Activated CD4-positive, alpha-beta memory T cell treated with anti-CD3 and anti-CD28 coated beads for 36 hours (primary cell): ENCODE measurements at regions not wholly inside any gene's neighbourhood (a gene's known extent, or its start where the extent isn't known, plus 50 kb on each side); places are given as distances from the start of the nearest gene placed in this dataset.

Source experiments
- CTCF ChIA-PET: fragments of 350-600 bp; sonication (Branson Sonifier 250); formaldehyde crosslinking; loops from one replicate; lab custom pipeline; 2021; ENCODE audit warnings: antibody characterized with exemption, inconsistent platforms; lab: Charles Lee
- POLR2A ChIA-PET: fragments of 350-600 bp; sonication (Branson Sonifier 250); formaldehyde crosslinking; loops from one replicate; lab custom pipeline; 2021; ENCODE audit warnings: antibody characterized with exemption; lab: Charles Lee
- DNase-seq: peaks from one replicate; pipeline ENCODE4 v3.0.0-alpha.2; 2020
- H3K27ac Mint-ChIP-seq: one replicate; pipeline ENCODE4 v1.8.0; 2021; ENCODE audit warnings: mixed read lengths
- H3K27me3 Mint-ChIP-seq: one replicate; pipeline ENCODE4 v1.8.0; 2021; ENCODE audit warnings: mixed read lengths
- H3K36me3 Mint-ChIP-seq: one replicate; pipeline ENCODE4 v1.8.0; 2021; ENCODE audit warnings: mixed read lengths
- H3K4me1 Mint-ChIP-seq: one replicate; pipeline ENCODE4 v1.8.0; 2021; ENCODE audit warnings: low read depth, mixed read lengths
- H3K4me3 Mint-ChIP-seq: one replicate; pipeline ENCODE4 v1.8.0; 2021; ENCODE audit warnings: mild to moderate bottlenecking, mixed read lengths
- H3K9me3 Mint-ChIP-seq: one replicate; pipeline ENCODE4 v1.8.0; 2021; ENCODE audit warnings: mixed read lengths
- intact Hi-C: fragments of 100-400 bp; cut with micrococcal nuclease; formaldehyde crosslinking; loops from one replicate; pipeline ENCODE4 v1.15.1; 2023

- H3K36me3 Mint-ChIP-seq, result no peaks in the 10 kb centered on the region
- no peaks in the 10 kb centered on the region for H3K4me1 Mint-ChIP-seq
- H3K9me3 Mint-ChIP-seq, result peaks cover 7% of the 10 kb centered on the region
- ChIA-PET POLR2A (no interaction called here), CTCF (no interaction called here)
- no peak for DNase-seq
- H3K4me3 Mint-ChIP-seq, result no peak overlapping the region
- H3K27me3 Mint-ChIP-seq, result peaks cover 10% of the 10 kb centered on the region
- no peak overlapping the region for H3K27ac Mint-ChIP-seq
- intact Hi-C loops, result no loop called here
Measured at GRCh38 chr22:27576413-27576812, 225.1 kb downstream of the MN1 start.

GRCh38 chr22:27576815-27577573 lies 224.6 kb downstream of the MN1 start:
- Mint-ChIP-seq H3K4me1 (no peaks in the 10 kb centered on the region), H3K27me3 (peaks cover 10% of the 10 kb centered on the region), H3K9me3 (peaks cover 7% of the 10 kb centered on the region), H3K27ac (no peak overlapping the region), H3K36me3 (no peaks in the 10 kb centered on the region), H3K4me3 (no peak overlapping the region)
- DNase-seq, result no peak
- intact Hi-C loops, result no loop called here
- POLR2A ChIA-PET, result no interaction called here
- CTCF ChIA-PET, result no interaction called here

- no peak for DNase-seq
- intact Hi-C loops, result no loop called here
- Mint-ChIP-seq H3K4me1 (no peaks in the 10 kb centered on the region), H3K9me3 (peaks cover 1% of the 10 kb centered on the region), H3K4me3 (no peak overlapping the region), H3K27ac (no peak overlapping the region), H3K36me3 (no peaks in the 10 kb centered on the region), H3K27me3 (peaks cover 8% of the 10 kb centered on the region)
- ChIA-PET POLR2A (no interaction called here), CTCF (no interaction called here)
Measured at GRCh38 chr22:27577574-27577969, 224.0 kb downstream of the MN1 start.

- peaks cover 6% of the 10 kb centered on the region for H3K27me3 Mint-ChIP-seq
- CTCF ChIA-PET, result no interaction called here
- H3K4me1 Mint-ChIP-seq, result no peaks in the 10 kb centered on the region
- DNase-seq, result no peak
- no peak overlapping the region for H3K4me3 Mint-ChIP-seq
- H3K27ac Mint-ChIP-seq, result no peak overlapping the region
- H3K9me3 Mint-ChIP-seq, result no peaks in the 10 kb centered on the region
- POLR2A ChIA-PET, result no interaction called here
- intact Hi-C loops, result no loop called here
- no peaks in the 10 kb centered on the region for H3K36me3 Mint-ChIP-seq
Measured at GRCh38 chr22:27578937-27579617, 222.5 kb downstream of the MN1 start.

- Mint-ChIP-seq H3K27me3 (peaks cover 6% of the 10 kb centered on the region), H3K4me3 (no peak overlapping the region), H3K36me3 (no peaks in the 10 kb centered on the region), H3K27ac (no peak overlapping the region), H3K9me3 (no peaks in the 10 kb centered on the region), H3K4me1 (no peaks in the 10 kb centered on the region)
- intact Hi-C loops, result no loop called here
- ChIA-PET POLR2A (no interaction called here), CTCF (no interaction called here)
- DNase-seq, result no peak
Measured at GRCh38 chr22:27580311-27580897, 221.2 kb downstream of the MN1 start.

GRCh38 chr22:27581236-27581635 lies 220.3 kb downstream of the MN1 start:
- Mint-ChIP-seq H3K27ac (no peak overlapping the region), H3K4me1 (no peaks in the 10 kb centered on the region), H3K4me3 (no peak overlapping the region), H3K27me3 (peaks cover 6% of the 10 kb centered on the region), H3K9me3 (no peaks in the 10 kb centered on the region), H3K36me3 (no peaks in the 10 kb centered on the region)
- ChIA-PET CTCF (no interaction called here), POLR2A (no interaction called here)
- intact Hi-C loops, result no loop called here
- no peak for DNase-seq

GRCh38 chr22:27581688-27582087 lies 219.9 kb downstream of the MN1 start:
- no peak for DNase-seq
- CTCF ChIA-PET, result no interaction called here
- no peak overlapping the region for H3K4me3 Mint-ChIP-seq
- intact Hi-C loops, result no loop called here
- H3K4me1 Mint-ChIP-seq, result no peaks in the 10 kb centered on the region
- POLR2A ChIA-PET, result no interaction called here
- no peaks in the 10 kb centered on the region for H3K36me3 Mint-ChIP-seq
- peaks cover 5% of the 10 kb centered on the region for H3K27me3 Mint-ChIP-seq
- H3K9me3 Mint-ChIP-seq, result no peaks in the 10 kb centered on the region
- H3K27ac Mint-ChIP-seq, result no peak overlapping the region

- intact Hi-C loops, result no loop called here
- CTCF ChIA-PET, result no interaction called here
- POLR2A ChIA-PET, result no interaction called here
- Mint-ChIP-seq H3K36me3 (no peaks in the 10 kb centered on the region), H3K27me3 (peaks cover 3% of the 10 kb centered on the region), H3K4me3 (no peak overlapping the region), H3K4me1 (no peaks in the 10 kb centered on the region), H3K27ac (no peak overlapping the region), H3K9me3 (peaks cover 5% of the 10 kb centered on the region)
- DNase-seq, result no peak
Measured at GRCh38 chr22:27583856-27584255, 217.7 kb downstream of the MN1 start.

- ChIA-PET CTCF (no interaction called here), POLR2A (no interaction called here)
- intact Hi-C loops, result no loop called here
- H3K4me1 Mint-ChIP-seq, result no peaks in the 10 kb centered on the region
- H3K4me3 Mint-ChIP-seq, result no peak overlapping the region
- H3K27me3 Mint-ChIP-seq, result no peaks in the 10 kb centered on the region
- no peak for DNase-seq
- H3K36me3 Mint-ChIP-seq, result no peaks in the 10 kb centered on the region
- peaks cover 5% of the 10 kb centered on the region for H3K9me3 Mint-ChIP-seq
- no peak overlapping the region for H3K27ac Mint-ChIP-seq
Measured at GRCh38 chr22:27585141-27585540, 216.4 kb downstream of the MN1 start.

GRCh38 chr22:27588268-27588667 lies 213.3 kb downstream of the MN1 start:
- Mint-ChIP-seq H3K9me3 (peaks cover 5% of the 10 kb centered on the region), H3K36me3 (no peaks in the 10 kb centered on the region), H3K4me3 (no peak overlapping the region), H3K27me3 (no peaks in the 10 kb centered on the region), H3K4me1 (no peaks in the 10 kb centered on the region), H3K27ac (no peak overlapping the region)
- ChIA-PET CTCF (no interaction called here), POLR2A (no interaction called here)
- no peak for DNase-seq
- intact Hi-C loops, result no loop called here

- H3K36me3 Mint-ChIP-seq, result no peaks in the 10 kb centered on the region
- H3K4me1 Mint-ChIP-seq, result no peaks in the 10 kb centered on the region
- CTCF ChIA-PET, result no interaction called here
- no peak overlapping the region for H3K27ac Mint-ChIP-seq
- DNase-seq, result no peak
- intact Hi-C loops, result no loop called here
- POLR2A ChIA-PET, result no interaction called here
- no peaks in the 10 kb centered on the region for H3K27me3 Mint-ChIP-seq
- H3K9me3 Mint-ChIP-seq, result peaks cover 5% of the 10 kb centered on the region
- no peak overlapping the region for H3K4me3 Mint-ChIP-seq
Measured at GRCh38 chr22:27588915-27589314, 212.6 kb downstream of the MN1 start.

GRCh38 chr22:27591060-27591459 lies 210.5 kb downstream of the MN1 start:
- Mint-ChIP-seq H3K27me3 (no peaks in the 10 kb centered on the region), H3K9me3 (peaks cover 5% of the 10 kb centered on the region), H3K36me3 (no peaks in the 10 kb centered on the region), H3K27ac (no peak overlapping the region), H3K4me1 (no peaks in the 10 kb centered on the region), H3K4me3 (no peak overlapping the region)
- ChIA-PET CTCF (no interaction called here), POLR2A (no interaction called here)
- intact Hi-C loops, result no loop called here
- DNase-seq, result no peak

GRCh38 chr22:27593378-27593777 lies 208.2 kb downstream of the MN1 start:
- Mint-ChIP-seq H3K27me3 (no peaks in the 10 kb centered on the region), H3K36me3 (no peaks in the 10 kb centered on the region), H3K9me3 (no peaks in the 10 kb centered on the region), H3K4me1 (no peaks in the 10 kb centered on the region), H3K4me3 (no peak overlapping the region), H3K27ac (no peak overlapping the region)
- intact Hi-C loops, result no loop called here
- CTCF ChIA-PET, result no interaction called here
- DNase-seq, result no peak
- POLR2A ChIA-PET, result no interaction called here
